Chondrocyte (in vitro differentiated cells): ENCODE measurements at regions not wholly inside any gene's neighbourhood (a gene's known extent, or its start where the extent isn't known, plus 50 kb on each side); places are given as distances from the start of the nearest gene placed in this dataset.

Experiments used
- DNase-seq: peaks from one replicate; pipeline ENCODE4 v3.0.0; 2021; ENCODE audit warnings: mixed read lengths, low spot score
- H3K27ac Mint-ChIP-seq: one replicate; pipeline ENCODE4 v1.8.0; 2021; ENCODE audit warnings: mild to moderate bottlenecking, moderate library complexity, mixed read lengths; ENCODE audit not compliant: unreplicated experiment
- H3K27me3 Mint-ChIP-seq: 2 replicates; pipeline ENCODE4 v1.8.0; 2021; ENCODE audit warnings: low read depth, mixed read lengths
- H3K36me3 Mint-ChIP-seq: 2 replicates; pipeline ENCODE4 v1.8.0; 2021; ENCODE audit warnings: low read depth, mixed read lengths
- H3K4me1 Mint-ChIP-seq: 2 replicates; pipeline ENCODE4 v1.8.0; 2021; ENCODE audit warnings: low read depth, mild to moderate bottlenecking, mixed read lengths
- H3K4me3 Mint-ChIP-seq: one replicate; pipeline ENCODE4 v1.8.0; 2021; ENCODE audit warnings: mild to moderate bottlenecking, moderate library complexity, mixed read lengths; ENCODE audit not compliant: unreplicated experiment
- H3K9me3 Mint-ChIP-seq: 2 replicates; pipeline ENCODE4 v1.8.0; 2021; ENCODE audit warnings: low read depth, mixed read lengths
- CTCF ChIP-seq: fragments of 200-600 bp; sonication (generic); IDR thresholded peaks from 2 replicates; pipeline ENCODE4 v1.5.0; 2021; ENCODE audit warnings: antibody characterized with exemption, mild to moderate bottlenecking, moderate library complexity

DNA sequence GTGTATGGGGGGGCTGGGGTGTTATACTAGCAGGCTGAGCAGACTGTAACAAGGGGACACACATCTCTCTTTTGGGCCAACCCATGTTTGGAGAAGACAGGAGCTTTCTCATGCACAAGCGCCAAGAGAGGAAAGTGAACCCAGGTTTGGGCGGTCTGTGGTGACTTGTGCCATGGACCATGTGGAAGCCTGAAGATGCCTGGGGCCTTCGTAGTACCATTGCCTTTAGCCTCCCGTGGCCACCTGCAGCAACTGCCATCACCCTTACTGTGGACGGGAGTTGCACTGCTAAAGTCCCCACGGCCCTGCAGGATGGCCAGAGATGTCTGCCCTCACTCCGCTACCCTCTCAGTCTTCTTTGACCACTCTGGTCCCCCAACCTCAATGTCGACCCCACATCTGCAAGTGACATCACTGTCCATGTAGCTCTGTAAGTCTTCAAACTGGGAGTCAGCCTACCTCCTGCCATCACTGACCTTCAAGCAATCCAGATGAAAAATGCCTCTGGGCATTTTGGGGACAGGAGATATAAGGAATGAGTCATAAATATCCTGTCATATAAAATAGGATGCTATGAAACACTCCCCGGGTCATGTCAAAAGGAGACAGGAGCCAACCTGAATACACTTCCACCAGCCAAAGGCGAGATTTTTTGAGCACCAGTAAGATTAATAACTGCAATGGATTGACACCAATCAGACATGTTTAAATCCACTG, 74.7 kb upstream of the C15orf39 start:
- DNase-seq = no peak
- Mint-ChIP-seq H3K9me3 (no peaks in the 10 kb centered on the region), H3K27ac (no peak overlapping the region), H3K4me1 (peaks cover 14% of the 10 kb centered on the region), H3K27me3 (no peaks in the 10 kb centered on the region), H3K36me3 (peaks cover 1% of the 10 kb centered on the region), H3K4me3 (no peak overlapping the region)
- no peak for TF ChIP-seq CTCF

- Mint-ChIP-seq H3K36me3 (no peaks in the 10 kb centered on the region), H3K27me3 (no peaks in the 10 kb centered on the region), H3K9me3 (no peaks in the 10 kb centered on the region), H3K4me1 (peaks cover 3% of the 10 kb centered on the region), H3K27ac (no peak overlapping the region), H3K4me3 (no peak overlapping the region)
- no peak for DNase-seq
- no peak for TF ChIP-seq CTCF
Measured at GRCh38 chr15:75129788-75130187, 71.9 kb upstream of the C15orf39 start.

GRCh38 chr15:75131269-75131643, 70.4 kb upstream of the C15orf39 start:
- no peak overlapping the region for H3K4me3 Mint-ChIP-seq
- no peak overlapping the region for H3K27ac Mint-ChIP-seq
- H3K27me3 Mint-ChIP-seq = no peaks in the 10 kb centered on the region
- DNase-seq = no peak
- no peak for TF ChIP-seq CTCF
- H3K36me3 Mint-ChIP-seq = no peaks in the 10 kb centered on the region
- no peaks in the 10 kb centered on the region for H3K9me3 Mint-ChIP-seq
- H3K4me1 Mint-ChIP-seq = peaks cover 3% of the 10 kb centered on the region

GRCh38 chr15:75134748-75135147, 66.9 kb upstream of the C15orf39 start:
- Mint-ChIP-seq H3K4me3 (no peak overlapping the region), H3K9me3 (no peaks in the 10 kb centered on the region), H3K4me1 (peaks cover 21% of the 10 kb centered on the region), H3K27ac (no peak overlapping the region), H3K36me3 (no peaks in the 10 kb centered on the region), H3K27me3 (no peaks in the 10 kb centered on the region)
- no peak for TF ChIP-seq CTCF
- DNase-seq = no peak

DNA sequence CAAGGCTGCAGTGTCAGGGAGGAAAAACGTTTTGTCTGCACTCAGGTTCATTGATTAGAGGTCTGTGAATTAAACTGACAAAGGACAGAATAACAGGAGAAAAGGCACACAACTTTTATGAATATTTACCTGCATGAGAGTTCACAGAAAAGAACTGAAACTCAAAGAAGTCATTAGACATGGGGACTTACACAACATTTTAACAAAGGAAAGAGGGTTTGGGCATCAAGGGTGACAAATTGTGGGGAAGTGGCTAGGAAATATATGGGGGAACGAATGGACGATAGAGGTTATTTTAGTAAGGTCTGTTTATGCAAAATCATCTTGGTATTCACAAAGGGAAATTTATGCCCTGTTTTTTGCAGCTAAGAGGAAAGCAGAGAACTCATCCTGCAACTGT, 65.6 kb upstream of the C15orf39 start:
- DNase-seq = no peak
- Mint-ChIP-seq H3K9me3 (no peaks in the 10 kb centered on the region), H3K4me1 (peaks cover 21% of the 10 kb centered on the region), H3K36me3 (no peaks in the 10 kb centered on the region), H3K27me3 (no peaks in the 10 kb centered on the region), H3K4me3 (no peak overlapping the region), H3K27ac (no peak overlapping the region)
- TF ChIP-seq CTCF = no peak
